ENCODE measurements at regions not wholly inside any gene's neighbourhood (a gene's known extent, or its start where the extent isn't known, plus 50 kb on each side); places are given as distances from the start of the nearest gene placed in this dataset.
A peak's percentile ranks its signal among the peaks of the same experiment; 100 is the strongest.

GRCh38 chr11:27907091-27907490, 200.9 kb downstream of the KIF18A start:
- no peak for DNase-seq (ENCODE audit: low spot score)

DNA sequence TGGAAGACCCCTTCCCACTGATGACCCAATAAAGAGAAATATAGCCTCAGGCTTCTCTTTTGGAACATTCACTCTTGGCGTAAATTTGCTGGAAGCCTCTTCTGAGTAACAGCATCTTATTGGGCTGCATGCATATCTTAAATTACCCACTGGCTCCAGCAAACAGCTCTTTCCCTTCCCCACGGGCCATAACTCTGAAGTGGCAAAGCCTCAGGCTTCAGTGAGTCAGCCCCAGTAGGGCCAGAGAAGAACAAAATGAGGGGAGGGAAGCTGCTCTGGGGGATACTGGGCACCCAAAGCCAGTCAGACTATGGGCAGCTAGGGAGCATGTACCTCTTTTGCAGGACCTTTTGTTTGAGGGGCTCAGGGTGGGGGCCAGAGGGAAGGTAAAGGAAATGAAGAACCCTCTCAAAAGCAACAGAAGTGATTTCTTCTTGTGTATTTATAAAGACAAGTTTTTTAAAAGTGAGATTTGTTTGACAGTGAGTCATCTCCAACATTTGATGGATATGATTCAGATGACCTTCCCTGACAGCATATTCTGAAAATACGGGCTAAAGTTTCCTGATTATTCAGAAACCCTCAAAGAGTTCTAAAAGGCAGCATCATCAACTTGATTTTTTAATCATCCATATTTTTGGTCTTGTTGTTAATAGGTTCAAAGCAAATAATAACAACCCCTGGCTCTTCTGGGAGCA, 203.4 kb downstream of the KIF18A start:
- DNase-seq (ENCODE audit: low spot score) = peak; percentile 28

DNA sequence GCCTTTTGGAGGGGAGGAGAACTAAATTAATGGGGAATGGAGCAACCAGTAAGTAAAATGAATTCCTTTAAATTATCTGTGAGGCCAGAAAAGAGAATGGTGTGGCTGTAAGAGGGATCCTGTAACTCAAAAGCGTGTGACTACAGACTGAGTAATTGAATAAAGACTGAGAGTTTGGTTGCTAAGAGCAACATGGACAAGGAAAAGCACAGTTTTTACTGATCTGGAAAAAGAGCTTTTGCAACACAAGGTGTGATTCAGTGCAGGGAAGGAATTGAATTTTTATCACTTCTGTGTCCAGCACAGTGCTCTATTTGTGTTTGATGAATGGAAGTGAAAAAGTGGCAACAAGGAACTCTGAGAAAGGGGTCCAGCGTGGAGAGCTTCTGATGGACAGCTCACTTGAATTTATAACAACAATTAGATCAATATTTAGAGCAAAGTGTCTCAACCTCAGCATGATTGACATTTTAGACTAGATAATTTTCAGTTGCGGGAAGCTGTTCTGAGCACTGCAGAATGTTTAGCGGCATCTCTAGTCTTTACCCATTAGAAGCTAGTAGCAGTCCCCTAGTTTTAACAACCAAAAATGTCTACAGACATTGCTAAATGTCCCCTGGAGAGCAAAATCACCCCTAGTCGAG, 202.8 kb upstream of the BDNF start:
- DNase-seq (ENCODE audit: low spot score) = peak; percentile 14

DNA sequence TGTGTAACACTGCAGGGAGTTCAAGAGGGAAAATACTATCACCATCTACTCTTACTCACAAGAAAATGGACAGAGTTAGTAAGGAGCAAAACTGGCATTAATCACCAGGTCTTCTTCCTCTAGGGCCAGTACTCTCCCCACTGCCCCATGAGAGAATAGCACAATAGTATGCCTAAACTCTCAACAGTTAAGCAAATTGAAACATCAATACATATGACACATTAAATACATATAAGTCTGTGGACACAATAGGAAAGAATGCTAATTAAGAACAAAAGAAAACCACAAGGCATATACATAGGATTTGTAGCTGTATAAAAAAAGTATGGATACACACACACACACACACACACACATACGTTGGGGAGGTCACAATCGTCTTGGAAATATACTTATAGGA, 197.9 kb upstream of the BDNF start:
- DNase-seq (ENCODE audit: low spot score) = no peak

GRCh38 chr11:27896096-27896495, 195.8 kb upstream of the BDNF start:
- DNase-seq (ENCODE audit: low spot score) = no peak

- no peak for DNase-seq (ENCODE audit: low spot score)
These were observed 194.3 kb upstream of the BDNF start for GRCh38 chr11:27894552-27894951.

DNA sequence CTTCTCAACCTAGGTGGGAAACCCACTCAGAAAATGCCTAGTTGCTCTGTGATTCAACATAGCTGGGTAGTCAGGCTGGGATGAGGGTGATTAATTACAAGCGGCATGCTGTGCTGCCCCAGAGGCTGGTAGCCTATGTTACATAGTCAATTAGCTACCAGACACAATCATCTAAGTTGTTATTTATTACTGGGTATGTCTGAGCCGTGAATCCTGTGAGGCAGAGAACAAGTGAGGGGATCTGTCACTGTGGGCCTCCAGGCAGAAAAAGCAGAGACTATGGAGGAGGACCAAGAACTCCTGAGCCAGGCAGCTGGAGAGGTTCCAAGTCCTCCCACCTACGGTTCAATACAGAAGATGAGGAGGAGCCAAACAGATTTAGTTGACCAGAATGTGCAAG, 186.6 kb upstream of the BDNF start:
- DNase-seq (ENCODE audit: low spot score) = no peak

- DNase-seq (ENCODE audit: low spot score) = peak; percentile 8
These were observed 181.9 kb upstream of the BDNF start for GRCh38 chr11:27882066-27882697.

GRCh38 chr11:27875831-27876775, 175.8 kb upstream of the BDNF start:
- no peak for DNase-seq (ENCODE audit: low spot score)

GRCh38 chr11:27874998-27875830, 175.0 kb upstream of the BDNF start:
- no peak for DNase-seq (ENCODE audit: low spot score)

- no peak for DNase-seq (ENCODE audit: low spot score)
These were observed 173.4 kb upstream of the BDNF start for GRCh38 chr11:27873664-27874063.

DNA sequence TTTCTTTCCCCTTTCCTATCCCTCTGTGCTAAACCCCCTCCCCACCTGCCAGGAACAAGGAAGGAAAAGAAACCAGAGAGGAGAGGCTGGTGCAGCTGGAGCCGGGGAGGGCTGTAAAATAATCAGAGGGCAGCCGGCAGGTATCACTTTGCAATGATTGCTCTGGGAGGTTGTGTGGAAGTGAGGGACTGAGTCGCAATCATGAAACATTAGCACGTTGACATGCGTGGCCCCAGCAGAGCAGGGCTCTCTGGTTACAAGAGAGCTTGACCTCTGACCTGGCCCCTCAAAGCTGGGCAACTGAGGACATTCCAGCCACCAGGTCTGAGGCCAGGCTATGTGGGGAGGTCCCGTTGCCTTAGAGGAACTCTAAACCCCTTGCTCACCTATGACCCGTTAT, 170.8 kb upstream of the BDNF start:
- no peak for DNase-seq (ENCODE audit: low spot score)

DNA sequence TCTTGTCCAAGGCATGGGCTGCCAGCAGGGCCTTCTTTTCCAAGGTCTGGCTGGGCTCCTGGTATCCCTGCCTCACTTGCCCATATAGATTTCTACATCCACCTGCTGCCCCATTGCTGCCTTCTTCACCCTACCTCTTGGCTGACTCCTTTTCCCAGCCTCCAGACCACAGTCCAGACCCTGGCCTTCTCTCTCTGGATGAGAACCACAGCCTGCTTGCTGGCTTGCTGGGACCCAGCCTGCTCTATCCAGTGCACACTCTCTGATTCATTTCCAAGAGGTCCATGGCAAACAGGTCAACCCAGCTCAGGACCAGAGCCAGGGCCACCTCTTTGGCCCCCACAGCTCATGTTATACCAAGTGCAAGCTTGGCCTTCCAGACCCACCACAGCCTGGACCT, 169.4 kb upstream of the BDNF start:
- DNase-seq (ENCODE audit: low spot score) = no peak

DNA sequence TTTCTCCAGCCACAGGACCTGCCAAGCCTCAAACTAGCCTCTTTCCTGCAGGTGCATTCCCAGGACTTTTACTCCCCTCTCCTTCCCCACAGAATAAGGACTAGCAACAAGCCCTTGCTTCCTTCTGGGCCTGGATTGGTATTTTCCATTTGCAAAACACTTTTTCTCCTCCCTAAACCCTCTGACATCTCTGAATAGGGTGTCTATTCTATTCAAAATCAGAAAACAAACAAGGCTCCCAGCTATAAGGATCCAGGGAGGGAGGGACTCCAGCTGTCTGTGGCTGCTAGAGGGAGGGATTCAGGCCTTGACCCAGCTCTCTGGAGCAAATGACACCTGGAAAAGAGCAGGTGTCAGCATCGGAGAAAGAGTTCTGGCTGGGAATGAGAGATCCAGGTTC, 168.5 kb upstream of the BDNF start:
- DNase-seq (ENCODE audit: low spot score) = no peak

GRCh38 chr11:27868226-27868625, 168.0 kb upstream of the BDNF start:
- DNase-seq (ENCODE audit: low spot score) = no peak

DNA sequence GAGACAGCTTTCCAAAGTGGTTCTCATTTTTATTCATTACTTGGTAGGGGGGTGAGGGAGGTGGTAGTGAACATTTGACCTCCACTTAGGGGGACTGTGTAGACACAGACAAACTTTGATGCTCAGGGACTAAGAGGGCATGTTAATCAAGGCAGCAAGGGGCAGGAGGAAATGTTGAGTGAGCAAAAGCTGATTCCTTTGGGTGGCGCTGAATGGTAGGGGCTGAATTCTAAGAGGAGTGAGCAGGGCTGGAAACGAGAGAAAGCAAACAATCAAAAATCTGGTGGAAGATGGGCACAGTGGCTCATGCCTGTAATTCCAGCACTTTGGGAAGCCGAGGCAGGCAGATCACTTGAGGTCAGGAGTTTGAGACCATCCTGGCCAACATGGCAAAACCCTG, 164.8 kb upstream of the BDNF start:
- no peak for DNase-seq (ENCODE audit: low spot score)

- no peak for DNase-seq (ENCODE audit: low spot score)
These were observed 164.4 kb upstream of the BDNF start for GRCh38 chr11:27864611-27865010.

DNA sequence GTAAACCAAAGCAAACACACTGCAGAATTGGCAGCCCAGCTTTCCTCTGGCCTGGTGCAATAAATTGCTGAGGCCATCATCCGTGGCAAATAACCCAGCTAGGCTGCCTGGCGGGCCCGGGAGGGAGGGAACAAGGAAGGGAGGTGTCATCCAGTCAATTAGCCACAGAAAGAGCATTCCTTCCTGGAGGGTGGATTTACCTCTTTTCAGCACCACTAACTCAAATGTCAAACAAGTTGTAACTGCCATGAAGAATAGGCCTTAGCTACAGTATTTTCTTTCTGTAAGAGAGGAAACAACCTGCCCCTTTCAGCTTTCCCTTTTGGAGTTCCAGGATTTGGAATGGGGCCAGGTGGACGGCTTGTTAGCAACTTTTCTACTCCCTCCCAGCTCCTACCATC, 163.8 kb upstream of the BDNF start:
- no peak for DNase-seq (ENCODE audit: low spot score)

DNA sequence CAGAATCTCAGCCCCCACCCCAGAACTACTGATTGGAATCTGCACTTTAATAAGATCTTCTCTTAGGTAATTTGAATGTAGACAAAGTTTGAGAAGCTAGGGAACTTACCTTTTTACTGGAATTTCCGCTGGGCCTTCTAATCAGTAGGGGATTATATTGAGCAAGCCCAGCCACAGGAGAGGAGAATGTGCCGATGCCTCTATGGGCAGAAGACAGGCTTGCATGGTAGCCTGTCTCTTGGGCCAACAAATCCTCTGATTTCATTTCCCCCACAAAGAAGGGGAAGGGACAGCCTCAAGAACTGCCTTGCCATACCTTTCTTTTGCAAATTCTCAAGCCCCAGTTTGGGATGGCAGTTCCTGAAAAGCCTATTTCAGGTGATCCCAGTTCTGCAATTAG, 163.4 kb upstream of the BDNF start:
- DNase-seq (ENCODE audit: low spot score) = no peak

DNA sequence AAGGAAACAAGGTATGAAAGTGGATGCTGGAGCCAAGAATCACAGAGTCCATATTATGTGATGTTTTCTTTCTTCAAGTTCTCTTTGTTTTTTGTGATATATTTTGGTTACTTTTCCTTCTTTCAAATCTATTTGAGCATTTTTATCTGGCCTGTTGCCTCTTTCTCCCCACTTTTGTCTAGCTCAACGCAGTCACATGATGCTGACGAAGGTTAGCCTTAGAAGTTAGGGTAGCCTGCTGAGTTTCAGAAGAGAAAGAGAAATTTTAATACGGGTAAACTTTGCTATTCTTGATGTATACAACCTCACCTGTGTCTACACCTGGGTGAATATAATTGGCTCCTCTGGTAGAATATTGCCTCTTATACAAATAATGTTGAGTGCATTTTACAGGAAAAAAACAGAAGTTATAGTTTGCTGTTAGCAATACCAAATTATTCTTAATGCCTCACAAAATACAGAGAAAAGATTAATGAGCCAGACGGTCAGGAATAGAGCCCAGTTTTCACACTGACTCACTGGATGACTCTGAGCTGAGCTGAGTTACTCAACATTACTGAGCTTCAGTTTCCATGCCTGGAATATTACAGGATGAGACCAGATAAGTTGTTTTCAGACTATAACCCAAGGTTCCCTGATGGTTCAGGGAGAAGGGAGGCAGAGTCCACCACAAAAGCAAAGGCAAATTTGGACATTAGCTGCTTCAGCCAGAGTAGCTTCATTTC, 161.6 kb upstream of the BDNF start:
- peak; percentile 61 for DNase-seq (ENCODE audit: low spot score)

DNA sequence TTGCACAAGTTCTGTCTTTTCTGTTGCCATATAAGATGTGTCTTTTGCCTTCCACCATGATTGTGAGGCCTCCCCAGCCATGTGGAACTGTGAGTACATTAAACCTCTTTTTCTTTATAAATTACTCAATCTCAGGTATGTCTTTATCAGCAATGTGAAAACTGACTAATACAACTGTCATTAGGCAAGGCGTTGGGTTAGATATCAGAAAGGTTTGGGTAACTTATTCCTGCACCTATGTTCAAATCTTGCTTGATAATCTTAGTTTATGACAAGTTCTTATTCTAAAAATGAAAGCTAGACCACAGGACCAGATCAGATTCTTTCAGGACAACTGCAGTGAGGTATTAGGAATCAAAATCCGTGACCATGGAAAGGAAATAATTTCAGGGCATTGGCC, 160.6 kb upstream of the BDNF start:
- DNase-seq (ENCODE audit: low spot score) = no peak

Data from AG08396 (cell line).